ENCODE measurements at regions not wholly inside any gene's neighbourhood (a gene's known extent, or its start where the extent isn't known, plus 50 kb on each side); places are given as distances from the start of the nearest gene placed in this dataset.
"Not testable (repeated sequence)": the region's sequence is repeated elsewhere in the genome, so short reads cannot be mapped to it uniquely, and the experiment has no call there.

GRCh38 chr16:25593260-25593659 is 98.5 kb upstream of the HS3ST4 start:
- DNase-seq (ENCODE audit: extremely low spot score), result no peak
- 81% methylated on average over 8 of the region's 8 CpGs for WGBS
- H3K4me3 ChIP-seq (ENCODE audit: low read depth, low read length), result no peak overlapping the region
- no peaks in the 10 kb centered on the region for H3K36me3 ChIP-seq (ENCODE audit: insufficient read depth)
- no peaks in the 10 kb centered on the region for H3K4me1 ChIP-seq (ENCODE audit: insufficient read depth)
- no peak overlapping the region for H3K27ac ChIP-seq (ENCODE audit: low read depth)

- H3K36me3 ChIP-seq (ENCODE audit: insufficient read depth), result no peaks in the 10 kb centered on the region
- H3K4me3 ChIP-seq (ENCODE audit: low read depth, low read length), result no peak overlapping the region
- no peaks in the 10 kb centered on the region for H3K4me1 ChIP-seq (ENCODE audit: insufficient read depth)
- no peak overlapping the region for H3K27ac ChIP-seq (ENCODE audit: low read depth)
- DNase-seq (ENCODE audit: extremely low spot score), result no peak
- 45% methylated on average over 1 of the region's 1 CpG for WGBS
These were observed 104.0 kb upstream of the HS3ST4 start for GRCh38 chr16:25587783-25588182.

- no peak for DNase-seq (ENCODE audit: extremely low spot score)
- no peaks in the 10 kb centered on the region for H3K36me3 ChIP-seq (ENCODE audit: insufficient read depth)
- no peak overlapping the region for H3K4me3 ChIP-seq (ENCODE audit: low read depth, low read length)
- H3K27ac ChIP-seq (ENCODE audit: low read depth), result no peak overlapping the region
- 66% methylated on average over 4 of the region's 4 CpGs for WGBS
- no peaks in the 10 kb centered on the region for H3K4me1 ChIP-seq (ENCODE audit: insufficient read depth)
These were observed 104.9 kb upstream of the HS3ST4 start for GRCh38 chr16:25586826-25587225.

- Histone ChIP-seq H3K27ac (ENCODE audit: low read depth) (no peak overlapping the region), H3K4me3 (ENCODE audit: low read depth, low read length) (no peak overlapping the region), H3K4me1 (ENCODE audit: insufficient read depth) (no peaks in the 10 kb centered on the region), H3K36me3 (ENCODE audit: insufficient read depth) (no peaks in the 10 kb centered on the region)
- WGBS, result 85% methylated on average over 1 of the region's 1 CpG
- DNase-seq (ENCODE audit: extremely low spot score), result no peak
These were observed 106.2 kb upstream of the HS3ST4 start for GRCh38 chr16:25585526-25585925.

- Histone ChIP-seq H3K27ac (ENCODE audit: low read depth) (no peak overlapping the region), H3K4me3 (ENCODE audit: low read depth, low read length) (no peak overlapping the region), H3K36me3 (ENCODE audit: insufficient read depth) (no peaks in the 10 kb centered on the region), H3K4me1 (ENCODE audit: insufficient read depth) (no peaks in the 10 kb centered on the region)
- 84% methylated on average over 14 of the region's 14 CpGs for WGBS
- no peak for DNase-seq (ENCODE audit: extremely low spot score)
These were observed 111.7 kb upstream of the HS3ST4 start for GRCh38 chr16:25580041-25580440.

- 60% methylated on average over 5 of the region's 5 CpGs for WGBS
- no peaks in the 10 kb centered on the region for H3K4me1 ChIP-seq (ENCODE audit: insufficient read depth)
- no peak overlapping the region for H3K27ac ChIP-seq (ENCODE audit: low read depth)
- DNase-seq (ENCODE audit: extremely low spot score), result no peak
- H3K4me3 ChIP-seq (ENCODE audit: low read depth, low read length), result no peak overlapping the region
- no peaks in the 10 kb centered on the region for H3K36me3 ChIP-seq (ENCODE audit: insufficient read depth)
These were observed 116.4 kb upstream of the HS3ST4 start for GRCh38 chr16:25575363-25575762.

GRCh38 chr16:25571712-25572111 is 120.0 kb upstream of the HS3ST4 start:
- no peaks in the 10 kb centered on the region for H3K4me1 ChIP-seq (ENCODE audit: insufficient read depth)
- WGBS, result 91% methylated on average over 2 of the region's 2 CpGs
- no peak overlapping the region for H3K4me3 ChIP-seq (ENCODE audit: low read depth, low read length)
- no peak overlapping the region for H3K27ac ChIP-seq (ENCODE audit: low read depth)
- DNase-seq (ENCODE audit: extremely low spot score), result no peak
- H3K36me3 ChIP-seq (ENCODE audit: insufficient read depth), result no peaks in the 10 kb centered on the region

GRCh38 chr16:25570131-25570530 is 121.6 kb upstream of the HS3ST4 start:
- 70% methylated on average over 3 of the region's 3 CpGs for WGBS
- Histone ChIP-seq H3K4me3 (ENCODE audit: low read depth, low read length) (no peak overlapping the region), H3K4me1 (ENCODE audit: insufficient read depth) (no peaks in the 10 kb centered on the region), H3K36me3 (ENCODE audit: insufficient read depth) (no peaks in the 10 kb centered on the region), H3K27ac (ENCODE audit: low read depth) (no peak overlapping the region)
- DNase-seq (ENCODE audit: extremely low spot score), result no peak

GRCh38 chr16:25568991-25569390 is 122.8 kb upstream of the HS3ST4 start:
- 79% methylated on average over 2 of the region's 2 CpGs for WGBS
- Histone ChIP-seq H3K4me3 (ENCODE audit: low read depth, low read length) (no peak overlapping the region), H3K27ac (ENCODE audit: low read depth) (no peak overlapping the region), H3K36me3 (ENCODE audit: insufficient read depth) (no peaks in the 10 kb centered on the region), H3K4me1 (ENCODE audit: insufficient read depth) (no peaks in the 10 kb centered on the region)
- no peak for DNase-seq (ENCODE audit: extremely low spot score)

- WGBS, result 74% methylated on average over 3 of the region's 3 CpGs
- H3K27ac ChIP-seq (ENCODE audit: low read depth), result no peak overlapping the region
- no peaks in the 10 kb centered on the region for H3K4me1 ChIP-seq (ENCODE audit: insufficient read depth)
- no peak overlapping the region for H3K4me3 ChIP-seq (ENCODE audit: low read depth, low read length)
- no peak for DNase-seq (ENCODE audit: extremely low spot score)
- H3K36me3 ChIP-seq (ENCODE audit: insufficient read depth), result no peaks in the 10 kb centered on the region
These were observed 125.6 kb upstream of the HS3ST4 start for GRCh38 chr16:25566183-25566582.

GRCh38 chr16:25563700-25564099 is 128.1 kb upstream of the HS3ST4 start:
- H3K27ac ChIP-seq (ENCODE audit: low read depth), result no peak overlapping the region
- H3K4me1 ChIP-seq (ENCODE audit: insufficient read depth), result no peaks in the 10 kb centered on the region
- no peak for DNase-seq (ENCODE audit: extremely low spot score)
- WGBS, result 74% methylated on average over 4 of the region's 4 CpGs
- H3K4me3 ChIP-seq (ENCODE audit: low read depth, low read length), result no peak overlapping the region
- H3K36me3 ChIP-seq (ENCODE audit: insufficient read depth), result no peaks in the 10 kb centered on the region

GRCh38 chr16:25561723-25562122 is 130.0 kb upstream of the HS3ST4 start:
- not testable (repeated sequence) for H3K4me1 ChIP-seq (ENCODE audit: insufficient read depth); H3K27ac ChIP-seq (ENCODE audit: low read depth); DNase-seq (ENCODE audit: extremely low spot score); H3K4me3 ChIP-seq (ENCODE audit: low read depth, low read length); H3K36me3 ChIP-seq (ENCODE audit: insufficient read depth)
- 96% methylated on average over 3 of the region's 3 CpGs for WGBS

- 83% methylated on average over 4 of the region's 4 CpGs for WGBS
- H3K4me1 ChIP-seq (ENCODE audit: insufficient read depth); H3K27ac ChIP-seq (ENCODE audit: low read depth); H3K36me3 ChIP-seq (ENCODE audit: insufficient read depth); H3K4me3 ChIP-seq (ENCODE audit: low read depth, low read length); DNase-seq (ENCODE audit: extremely low spot score): not testable (repeated sequence)
These were observed 134.8 kb upstream of the HS3ST4 start for GRCh38 chr16:25556968-25557312.

GRCh38 chr16:25556289-25556967 is 135.3 kb upstream of the HS3ST4 start:
- not testable (repeated sequence) for H3K27ac ChIP-seq (ENCODE audit: low read depth); H3K4me1 ChIP-seq (ENCODE audit: insufficient read depth); H3K4me3 ChIP-seq (ENCODE audit: low read depth, low read length); DNase-seq (ENCODE audit: extremely low spot score); H3K36me3 ChIP-seq (ENCODE audit: insufficient read depth)
- 78% methylated on average over 15 of the region's 15 CpGs for WGBS

Measured in urinary bladder (tissue), 3 donors.